ENCODE measurements at regions not wholly inside any gene's neighbourhood (a gene's known extent, or its start where the extent isn't known, plus 50 kb on each side); places are given as distances from the start of the nearest gene placed in this dataset.
"Not testable (repeated sequence)": the region's sequence is repeated elsewhere in the genome, so short reads cannot be mapped to it uniquely, and the experiment has no call there.

DNA sequence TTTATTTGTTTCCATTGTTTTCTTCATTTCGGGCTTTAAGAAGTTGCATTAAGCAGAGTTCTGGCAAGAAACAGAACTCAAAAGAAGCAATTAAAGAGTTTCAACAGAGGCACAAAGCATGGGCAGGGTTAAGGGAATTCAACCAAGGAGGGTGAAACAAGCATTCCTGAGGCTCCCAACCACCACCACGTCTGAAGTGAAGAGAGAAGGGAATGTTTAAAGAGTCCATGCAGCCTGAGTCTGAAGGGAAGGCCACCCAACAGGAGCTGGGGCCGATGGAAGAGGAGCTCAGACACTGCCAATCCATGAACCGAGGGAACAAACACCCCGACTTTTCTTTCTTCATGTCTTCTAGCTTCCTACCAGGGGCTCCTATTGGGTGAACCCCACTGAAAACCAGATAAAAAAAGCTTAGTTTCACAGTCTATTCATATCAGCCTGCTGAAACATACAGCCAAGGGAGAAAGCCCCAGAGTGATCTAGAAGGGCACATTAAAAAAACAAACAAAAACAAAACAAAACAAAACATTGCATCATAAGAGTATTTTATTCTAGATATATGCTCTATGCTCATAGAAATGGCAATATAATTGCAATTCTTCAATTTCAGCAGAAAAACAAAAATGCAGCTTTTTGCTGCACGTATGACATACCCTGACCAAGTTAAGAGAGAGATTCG lies 592.1 kb downstream of the TTLL7 start:
- not testable (repeated sequence) for TF ChIP-seq CTCF (conservative IDR thresholded peaks at IDR 0.05; ENCODE audit: low read depth, low read length); EZH2 (IDR thresholded peaks at IDR 0.05; ENCODE audit: borderline replicate concordance, low read depth, low read length, poor library complexity, severe bottlenecking)

Data from A673 (cell line).